Neural cell (in vitro differentiated cells): ENCODE measurements at regions not wholly inside any gene's neighbourhood (a gene's known extent, or its start where the extent isn't known, plus 50 kb on each side); places are given as distances from the start of the nearest gene placed in this dataset.

Experiments
- CTCF ChIP-seq: fragments of 450-650 bp; IDR thresholded peaks from 2 replicates; pipeline ENCODE4 v1.5.1; 2014; ENCODE audit warnings: antibody characterized with exemption, mild to moderate bottlenecking, moderate library complexity; ENCODE audit not compliant: poor library complexity, severe bottlenecking
- EZH2 ChIP-seq: fragments of 200-600, 300-800 bp; shearing (Covaris generic), sonication (generic); IDR thresholded peaks from 2 replicates; pipeline ENCODE4 v1.6.1; 2014; ENCODE audit warnings: antibody characterized with exemption, low read length, borderline replicate concordance, mild to moderate bottlenecking; ENCODE audit not compliant: insufficient read depth, poor library complexity, severe bottlenecking
- REST ChIP-seq: IDR thresholded peaks from 2 replicates; pipeline ENCODE4 v1.6.1; 2012; ENCODE audit warnings: borderline replicate concordance
- TAF1 ChIP-seq: IDR thresholded peaks from 2 replicates; pipeline ENCODE4 v1.6.1; 2012; ENCODE audit warnings: low read depth

DNA sequence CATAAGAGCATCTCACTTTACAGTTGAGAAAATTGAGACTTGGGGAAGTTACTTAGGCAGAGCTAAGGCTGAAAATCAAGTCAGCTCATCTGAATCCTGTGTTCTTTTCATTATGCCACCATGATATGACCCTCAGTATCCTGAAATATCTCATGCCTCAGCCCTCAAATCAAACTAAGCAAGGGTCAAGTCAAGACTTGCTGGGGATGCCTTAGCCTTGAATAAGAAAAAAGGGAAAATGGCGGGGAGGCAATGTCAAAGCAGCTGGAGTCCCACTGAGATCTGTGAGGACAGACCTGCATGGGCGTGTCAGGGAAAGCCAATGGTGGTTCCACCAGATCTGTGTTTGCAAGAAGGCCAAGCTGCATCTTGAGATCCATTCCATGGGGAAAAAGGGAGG is 91.0 kb upstream of the CACUL1 start:
- TF ChIP-seq REST (no peak), CTCF (no peak), EZH2 (no peak), TAF1 (no peak)
